GM12878 (cell line): ENCODE measurements at regions not wholly inside any gene's neighbourhood (a gene's known extent, or its start where the extent isn't known, plus 50 kb on each side); places are given as distances from the start of the nearest gene placed in this dataset.

Experiments used
- ATAC-seq: fragments of 200-7000 bp; cut with Tn5 transposase; 3 replicates; pipeline ENCODE4 v1.9.1; 2020; ENCODE audit warnings: mild to moderate bottlenecking, moderate library complexity
- BruUV-seq: library from RNA; stranded (reverse); fragments of 400-500 nt; replicated peaks from 2 replicates; lab custom pipeline; 2021; lab: Mats Ljungman, UMichigan
- CTCF ChIA-PET: fragments of 300-600 bp; sonication (Branson Sonifier 250); formaldehyde crosslinking; extraction: SDS; loops from one replicate; lab custom pipeline; 2021; ENCODE audit warnings: inconsistent platforms; lab: Yijun Ruan, JAX
- POLR2A ChIA-PET: fragments of 350-600 bp; formaldehyde crosslinking; extraction: SDS; loops from one replicate; lab custom pipeline; 2021; ENCODE audit warnings: inconsistent platforms; lab: Charles Lee
- RAD21 ChIA-PET: fragments of 300-600 bp; sonication (Branson Sonifier 250); formaldehyde crosslinking; loops from one replicate; lab custom pipeline; 2023; ENCODE audit warnings: antibody characterized with exemption; ENCODE audit not compliant: unreplicated experiment; lab: Charles Lee
- SMC1A ChIA-PET: fragments of 300-600 bp; sonication (Branson Sonifier 250); formaldehyde crosslinking; loops from one replicate; lab custom pipeline; 2023; ENCODE audit not compliant: unreplicated experiment, uncharacterized antibody; lab: Charles Lee
- DNase-seq: peaks from one replicate; pipeline ENCODE4 v3.0.0-alpha.2; 2011; ENCODE audit warnings: low read depth, low spot score
- FAIRE-seq: peaks from 3 replicates; lab custom pipeline; 2011; peaks lifted over from hg19 to GRCh38; lab: Jason Lieb, UNC
- H2AFZ ChIP-seq: 2 replicates; pipeline ENCODE4 v1.6.0; 2011; ENCODE audit warnings: low read depth, low read length, control low read depth; ENCODE audit not compliant: control insufficient read depth
- H3K27ac ChIP-seq: 2 replicates; pipeline ENCODE4 v1.5.1; 2011; ENCODE audit warnings: control low read depth; ENCODE audit not compliant: control insufficient read depth, insufficient read depth
- H3K27me3 ChIP-seq, 2 experiments: replicated peaks in 1 of 2; 2 replicates each; pipeline versions ENCODE4 v1.6.0 to v1.6.1; 2011; ENCODE audit warnings: low read length in 1 of 2; ENCODE audit not compliant: control insufficient read depth in 2 of 2, insufficient read depth in 2 of 2
- H3K36me3 ChIP-seq, 2 experiments: 2 replicates each; pipeline ENCODE4 v1.5.1; 2011; ENCODE audit warnings: low read length in 1 of 2; ENCODE audit not compliant: control insufficient read depth in 2 of 2, insufficient read depth in 2 of 2
- H3K4me1 ChIP-seq: 2 replicates; pipeline ENCODE4 v1.6.1; 2011; ENCODE audit warnings: mild to moderate bottlenecking, low read length, moderate library complexity, mixed read lengths; ENCODE audit not compliant: control insufficient read depth, insufficient read depth
- H3K4me2 ChIP-seq: 2 replicates; pipeline ENCODE4 v1.6.0; 2011; ENCODE audit warnings: control low read depth; ENCODE audit not compliant: control insufficient read depth, insufficient read depth
- H3K4me3 ChIP-seq: fragments of 200-600 bp; sonication (generic); 2 replicates; pipeline ENCODE4 v1.5.1; 2016
- H3K79me2 ChIP-seq: 2 replicates; pipeline ENCODE4 v1.6.0; 2011; ENCODE audit warnings: low read length; ENCODE audit not compliant: control insufficient read depth, insufficient read depth
- H3K9ac ChIP-seq: 2 replicates; pipeline ENCODE4 v1.8.0; 2011; ENCODE audit warnings: low read length, control low read depth, mixed read lengths; ENCODE audit not compliant: control insufficient read depth, insufficient read depth
- H3K9me3 ChIP-seq: replicated peaks from 3 replicates; pipeline ENCODE4 v1.5.1; 2011; ENCODE audit warnings: mild to moderate bottlenecking, low read length; ENCODE audit not compliant: control insufficient read depth, insufficient read depth
- H4K20me1 ChIP-seq: 2 replicates; pipeline ENCODE4 v1.6.0; 2011; ENCODE audit not compliant: control insufficient read depth, insufficient read depth
- CHD4 ChIP-seq: fragments of 200-600 bp; sonication (generic); IDR thresholded peaks from 2 replicates; pipeline ENCODE4 v1.6.1; 2016; ENCODE audit warnings: mild to moderate bottlenecking
- JUND ChIP-seq: IDR thresholded peaks from 2 replicates; pipeline ENCODE4 v1.6.1; 2012; ENCODE audit warnings: low read depth, mild to moderate bottlenecking, low read length, improper control_type of control experiment, moderate library complexity
- ZNF384 ChIP-seq: IDR thresholded peaks from 2 replicates; pipeline ENCODE4 v1.6.1; 2012; ENCODE audit warnings: low read depth, mild to moderate bottlenecking, low read length, improper control_type of control experiment, borderline replicate concordance
- WGBS: methylation state at CpG from one replicate; pipeline ENCODE4 v1.1.6; 2016; ENCODE audit warnings: low lambda C conversion rate; ENCODE audit not compliant: insufficient replicate concordance, insufficient coverage; ENCODE audit errors: missing lambda C conversion rate; 5-methylcytosine and 5-hydroxymethylcytosine counted together
- in situ Hi-C: fragments of 300-500 bp; cut with MboI; formaldehyde crosslinking; loops from 9 replicates; pipeline ENCODE4 v1.14.3; 2018; ENCODE audit warnings: mixed read lengths
- intact Hi-C: fragments of 100-400 bp; cut with micrococcal nuclease; formaldehyde crosslinking; loops from one replicate; pipeline ENCODE4 v1.14.2; 2022; ENCODE audit not compliant: unreplicated experiment
- TF ChIP-seq, protein P1 (sequence below): fragments of 450-650 bp; IDR thresholded peaks from 2 replicates; pipeline ENCODE4 v1.6.1; 2016; ENCODE audit warnings: mild to moderate bottlenecking, moderate library complexity, borderline replicate concordance

DNA sequence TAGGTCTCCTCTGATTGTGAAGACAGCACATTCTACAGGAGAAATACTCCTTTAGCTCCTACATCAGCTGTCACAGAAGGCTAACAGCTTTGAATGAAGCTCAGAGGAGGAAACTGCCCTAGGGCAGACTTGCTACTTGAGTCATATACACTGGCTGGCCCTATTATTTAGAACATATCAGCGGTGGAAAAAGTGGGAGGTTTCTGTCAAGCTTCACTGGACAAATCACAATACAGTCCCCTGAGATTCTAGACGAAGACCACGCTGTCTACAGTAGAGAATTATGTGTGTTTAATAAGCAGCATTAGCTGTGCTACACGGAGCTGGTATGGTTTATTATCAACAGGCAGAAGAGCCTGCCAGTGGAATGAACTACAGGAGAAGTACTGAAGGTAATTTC lies 230.9 kb upstream of the FSIP2 start:
- DNase-seq: no peak
- CTCF ChIA-PET: interaction anchor here (0.5 kb wide), 1 partner anchor 774 kb away, joined by 5 read pairs; no protein-coding TSS in a partner anchor
- Histone ChIP-seq H3K9ac (no peak overlapping the region), H3K4me2 (no peak overlapping the region), H3K79me2 (no peaks in the 10 kb centered on the region), H3K9me3 (no peaks in the 10 kb centered on the region), H3K4me3 (no peak overlapping the region), H3K4me1 (no peaks in the 10 kb centered on the region), H2AFZ (no peak overlapping the region), H3K36me3 (no peaks in the 10 kb centered on the region), H4K20me1 (no peaks in the 10 kb centered on the region), H3K27me3 (no peaks in the 10 kb centered on the region), H3K27ac (no peak overlapping the region)
- WGBS: 0% methylated on average over 4 of the region's 4 CpGs
- POLR2A ChIA-PET: no interaction called here
- SMC1A ChIA-PET: interaction anchor here (1.3 kb wide), 1 partner anchor 42 kb away, joined by 3 read pairs; no protein-coding TSS in a partner anchor
- intact Hi-C loops (no loop called here), in situ Hi-C loops (no loop called here)
- no peak for TF ChIP-seq CHD4
- no peak for TF ChIP-seq JUND
- TF ChIP-seq ZNF384: no peak
- TF ChIP-seq, protein P1, sequence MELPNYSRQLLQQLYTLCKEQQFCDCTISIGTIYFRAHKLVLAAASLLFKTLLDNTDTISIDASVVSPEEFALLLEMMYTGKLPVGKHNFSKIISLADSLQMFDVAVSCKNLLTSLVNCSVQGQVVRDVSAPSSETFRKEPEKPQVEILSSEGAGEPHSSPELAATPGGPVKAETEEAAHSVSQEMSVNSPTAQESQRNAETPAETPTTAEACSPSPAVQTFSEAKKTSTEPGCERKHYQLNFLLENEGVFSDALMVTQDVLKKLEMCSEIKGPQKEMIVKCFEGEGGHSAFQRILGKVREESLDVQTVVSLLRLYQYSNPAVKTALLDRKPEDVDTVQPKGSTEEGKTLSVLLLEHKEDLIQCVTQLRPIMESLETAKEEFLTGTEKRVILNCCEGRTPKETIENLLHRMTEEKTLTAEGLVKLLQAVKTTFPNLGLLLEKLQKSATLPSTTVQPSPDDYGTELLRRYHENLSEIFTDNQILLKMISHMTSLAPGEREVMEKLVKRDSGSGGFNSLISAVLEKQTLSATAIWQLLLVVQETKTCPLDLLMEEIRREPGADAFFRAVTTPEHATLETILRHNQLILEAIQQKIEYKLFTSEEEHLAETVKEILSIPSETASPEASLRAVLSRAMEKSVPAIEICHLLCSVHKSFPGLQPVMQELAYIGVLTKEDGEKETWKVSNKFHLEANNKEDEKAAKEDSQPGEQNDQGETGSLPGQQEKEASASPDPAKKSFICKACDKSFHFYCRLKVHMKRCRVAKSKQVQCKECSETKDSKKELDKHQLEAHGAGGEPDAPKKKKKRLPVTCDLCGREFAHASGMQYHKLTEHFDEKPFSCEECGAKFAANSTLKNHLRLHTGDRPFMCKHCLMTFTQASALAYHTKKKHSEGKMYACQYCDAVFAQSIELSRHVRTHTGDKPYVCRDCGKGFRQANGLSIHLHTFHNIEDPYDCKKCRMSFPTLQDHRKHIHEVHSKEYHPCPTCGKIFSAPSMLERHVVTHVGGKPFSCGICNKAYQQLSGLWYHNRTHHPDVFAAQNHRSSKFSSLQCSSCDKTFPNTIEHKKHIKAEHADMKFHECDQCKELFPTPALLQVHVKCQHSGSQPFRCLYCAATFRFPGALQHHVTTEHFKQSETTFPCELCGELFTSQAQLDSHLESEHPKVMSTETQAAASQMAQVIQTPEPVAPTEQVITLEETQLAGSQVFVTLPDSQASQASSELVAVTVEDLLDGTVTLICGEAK: no peak
- no peak for FAIRE-seq
- no TSS peak for BruUV-seq
- peak; percentile 66 for ATAC-seq
- RAD21 ChIA-PET: interaction anchor here (0.7 kb wide), 1 partner anchor 215 kb away, joined by 3 read pairs; no protein-coding TSS in a partner anchor
